IPS-18a (cell line): ENCODE measurements at regions not wholly inside any gene's neighbourhood (a gene's known extent, or its start where the extent isn't known, plus 50 kb on each side); places are given as distances from the start of the nearest gene placed in this dataset.

Experiments used
- H3K27ac ChIP-seq: one replicate; pipeline ENCODE4 v1.5.1; 2013; ENCODE audit warnings: low read length
- H3K27me3 ChIP-seq: one replicate; pipeline ENCODE4 v1.6.1; 2013; ENCODE audit warnings: mild to moderate bottlenecking, low read length; ENCODE audit not compliant: control insufficient read depth, insufficient read depth
- H3K36me3 ChIP-seq: one replicate; pipeline ENCODE4 v1.6.1; 2013; ENCODE audit warnings: low read depth, low read length; ENCODE audit not compliant: control insufficient read depth
- H3K4me1 ChIP-seq: one replicate; pipeline ENCODE4 v1.6.1; 2013; ENCODE audit warnings: low read depth, low read length; ENCODE audit not compliant: control insufficient read depth
- H3K4me3 ChIP-seq: one replicate; pipeline ENCODE4 v1.5.1; 2013; ENCODE audit warnings: low read length
- H3K9ac ChIP-seq: one replicate; pipeline ENCODE4 v1.6.1; 2013; ENCODE audit warnings: mild to moderate bottlenecking, low read length, moderate library complexity
- H3K9me3 ChIP-seq: one replicate; pipeline ENCODE4 v1.6.1; 2013; ENCODE audit warnings: low read depth, low read length; ENCODE audit not compliant: control insufficient read depth

DNA sequence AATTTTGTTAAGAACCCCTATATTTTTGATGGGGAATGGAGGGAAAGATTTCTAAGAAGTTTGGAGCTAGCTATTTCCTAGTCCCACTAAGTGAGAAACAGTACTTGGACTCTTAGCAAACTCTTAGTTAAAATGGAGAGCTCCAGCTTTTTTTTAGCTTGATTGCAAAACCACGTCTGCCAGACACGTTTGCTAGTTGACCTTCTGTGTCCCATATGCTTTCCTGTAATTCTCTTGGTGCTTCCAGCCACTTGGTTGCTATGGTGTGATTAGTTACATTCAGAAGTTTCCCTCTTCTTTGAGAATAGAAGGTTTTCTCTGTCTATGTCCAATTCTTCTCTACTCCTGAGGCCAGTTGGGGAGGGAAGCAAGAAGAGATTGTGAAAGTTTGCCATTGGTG lies 417.0 kb upstream of the TLE4 start:
- no peak overlapping the region for H3K9ac ChIP-seq
- no peak overlapping the region for H3K27ac ChIP-seq
- H3K9me3 ChIP-seq = no peaks in the 10 kb centered on the region
- no peaks in the 10 kb centered on the region for H3K4me1 ChIP-seq
- no peaks in the 10 kb centered on the region for H3K36me3 ChIP-seq
- H3K4me3 ChIP-seq = no peak overlapping the region
- H3K27me3 ChIP-seq = no peaks in the 10 kb centered on the region

- H3K27ac ChIP-seq = no peak overlapping the region
- H3K4me1 ChIP-seq = no peaks in the 10 kb centered on the region
- H3K4me3 ChIP-seq = no peak overlapping the region
- H3K9me3 ChIP-seq = no peaks in the 10 kb centered on the region
- H3K27me3 ChIP-seq = no peaks in the 10 kb centered on the region
- H3K9ac ChIP-seq = no peak overlapping the region
- no peaks in the 10 kb centered on the region for H3K36me3 ChIP-seq
Measured at GRCh38 chr9:79155308-79155707, 416.5 kb upstream of the TLE4 start.

- no peaks in the 10 kb centered on the region for H3K27me3 ChIP-seq
- H3K4me3 ChIP-seq = no peak overlapping the region
- no peak overlapping the region for H3K27ac ChIP-seq
- no peaks in the 10 kb centered on the region for H3K36me3 ChIP-seq
- no peaks in the 10 kb centered on the region for H3K9me3 ChIP-seq
- H3K9ac ChIP-seq = no peak overlapping the region
- no peaks in the 10 kb centered on the region for H3K4me1 ChIP-seq
Measured at GRCh38 chr9:79163544-79163943, 408.2 kb upstream of the TLE4 start.

DNA sequence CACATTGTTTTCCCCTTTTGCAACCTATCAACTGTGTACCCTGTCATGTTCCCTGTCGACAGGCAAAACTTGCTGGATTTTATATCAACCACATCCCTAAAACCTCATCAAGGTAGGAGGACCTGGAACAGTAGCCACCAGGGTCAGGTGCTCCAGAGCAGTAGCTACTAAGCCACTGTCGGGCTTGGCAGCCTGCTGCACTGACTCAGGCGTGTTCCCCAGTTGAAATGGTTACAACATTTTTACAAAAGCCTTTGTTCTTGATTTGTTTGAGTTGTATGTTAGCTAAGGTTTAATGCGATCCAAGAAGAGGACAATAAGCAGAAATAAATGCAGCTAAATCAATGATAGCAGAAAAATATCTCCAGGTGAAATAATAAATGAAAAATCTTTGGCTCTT lies 407.4 kb upstream of the TLE4 start:
- H3K9ac ChIP-seq = no peak overlapping the region

GRCh38 chr9:79165020-79165780 lies 406.6 kb upstream of the TLE4 start:
- Histone ChIP-seq H3K27me3 (no peaks in the 10 kb centered on the region), H3K27ac (no peak overlapping the region), H3K4me3 (no peak overlapping the region), H3K9me3 (no peaks in the 10 kb centered on the region), H3K36me3 (no peaks in the 10 kb centered on the region), H3K4me1 (no peaks in the 10 kb centered on the region), H3K9ac (no peak overlapping the region)

More for the DNA sequence above, 407.4 kb upstream of the TLE4 start:
- Histone ChIP-seq H3K9me3 (no peaks in the 10 kb centered on the region), H3K27ac (no peak overlapping the region), H3K36me3 (no peaks in the 10 kb centered on the region), H3K4me3 (no peak overlapping the region), H3K4me1 (no peaks in the 10 kb centered on the region), H3K27me3 (no peaks in the 10 kb centered on the region)

DNA sequence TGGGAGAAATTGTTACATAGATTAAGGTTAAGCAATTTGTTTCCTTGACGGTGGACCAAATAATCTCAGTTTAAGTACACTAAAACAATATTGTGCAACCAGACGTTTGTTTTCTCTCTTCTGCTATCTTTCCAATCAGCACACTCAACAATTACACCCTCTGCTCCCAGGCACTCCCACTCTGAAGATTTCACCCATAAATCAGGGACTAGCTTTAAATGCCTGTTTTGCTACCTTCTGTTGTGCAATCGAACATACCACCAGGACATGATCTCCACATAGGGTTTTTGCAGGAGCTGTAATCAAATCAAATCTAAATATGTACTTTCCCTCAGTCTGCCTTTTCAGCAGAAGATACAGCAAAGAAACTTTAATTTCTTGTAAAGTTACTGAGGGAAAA lies 405.8 kb upstream of the TLE4 start:
- H3K36me3 ChIP-seq = no peaks in the 10 kb centered on the region
- no peaks in the 10 kb centered on the region for H3K27me3 ChIP-seq
- no peaks in the 10 kb centered on the region for H3K4me1 ChIP-seq
- no peak overlapping the region for H3K4me3 ChIP-seq
- no peaks in the 10 kb centered on the region for H3K9me3 ChIP-seq
- no peak overlapping the region for H3K9ac ChIP-seq
- H3K27ac ChIP-seq = no peak overlapping the region

GRCh38 chr9:79170643-79171042 lies 401.1 kb upstream of the TLE4 start:
- Histone ChIP-seq H3K4me3 (no peak overlapping the region), H3K9ac (no peak overlapping the region), H3K9me3 (no peaks in the 10 kb centered on the region), H3K27me3 (no peaks in the 10 kb centered on the region), H3K27ac (no peak overlapping the region), H3K4me1 (no peaks in the 10 kb centered on the region), H3K36me3 (no peaks in the 10 kb centered on the region)

- no peaks in the 10 kb centered on the region for H3K27me3 ChIP-seq
- no peak overlapping the region for H3K9ac ChIP-seq
- no peaks in the 10 kb centered on the region for H3K4me1 ChIP-seq
- H3K9me3 ChIP-seq = no peaks in the 10 kb centered on the region
- no peak overlapping the region for H3K4me3 ChIP-seq
- H3K36me3 ChIP-seq = no peaks in the 10 kb centered on the region
- no peak overlapping the region for H3K27ac ChIP-seq
Measured at GRCh38 chr9:79173932-79174331, 397.8 kb upstream of the TLE4 start.

DNA sequence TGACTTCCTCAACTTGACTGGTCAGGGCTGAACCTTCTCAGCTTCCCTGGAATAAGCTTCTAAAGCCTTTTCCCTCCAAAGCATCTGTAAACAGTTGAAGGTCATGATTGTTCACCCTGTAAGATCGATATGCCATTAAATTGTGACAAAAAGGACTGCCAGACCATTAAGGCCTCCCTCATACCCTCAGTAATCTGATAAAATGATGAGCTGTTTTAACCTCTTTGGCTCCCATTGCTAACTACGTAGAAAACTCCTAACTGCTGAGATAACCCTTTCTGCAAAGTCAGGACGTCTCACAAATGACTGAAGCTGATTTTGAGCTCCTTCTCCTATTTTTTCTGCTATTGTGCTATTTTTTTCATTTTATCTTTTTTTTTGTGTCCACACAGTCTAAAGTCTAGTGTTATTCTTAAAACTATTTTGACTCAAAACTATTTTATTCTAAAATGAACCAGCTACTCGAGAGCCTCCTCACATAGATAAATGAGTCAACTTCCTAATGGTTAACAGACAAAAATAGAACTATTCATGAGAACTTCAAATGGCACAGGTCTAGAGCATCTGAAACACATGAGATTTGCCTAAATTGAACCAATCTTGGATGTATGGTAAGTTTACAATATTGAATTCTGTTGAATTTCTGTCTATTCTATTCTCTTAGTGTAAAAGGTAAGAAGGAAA lies 395.6 kb upstream of the TLE4 start:
- Histone ChIP-seq H3K9me3 (no peaks in the 10 kb centered on the region), H3K4me3 (no peak overlapping the region), H3K27me3 (no peaks in the 10 kb centered on the region), H3K4me1 (no peaks in the 10 kb centered on the region), H3K27ac (no peak overlapping the region), H3K36me3 (no peaks in the 10 kb centered on the region), H3K9ac (no peak overlapping the region)

DNA sequence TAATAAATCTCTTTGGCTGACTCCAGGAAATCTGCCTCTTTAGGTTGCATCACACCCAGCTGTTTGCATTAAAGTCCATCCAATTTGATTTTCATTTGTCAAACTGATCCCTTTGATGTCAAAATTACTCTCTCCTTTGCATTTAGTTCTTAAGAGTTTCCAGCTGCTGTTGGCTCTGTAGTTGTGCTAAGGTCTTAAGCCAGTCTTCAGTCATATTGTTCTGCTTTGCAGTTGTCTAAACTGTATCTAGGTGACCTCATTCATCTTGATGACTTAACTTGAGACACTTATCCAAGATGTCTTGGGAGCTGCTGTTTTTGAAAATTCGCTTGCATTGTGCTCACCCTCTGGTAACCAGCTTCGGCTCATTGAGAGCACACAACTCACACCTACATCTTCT lies 386.9 kb upstream of the TLE4 start:
- no peaks in the 10 kb centered on the region for H3K27me3 ChIP-seq
- no peaks in the 10 kb centered on the region for H3K36me3 ChIP-seq
- no peak overlapping the region for H3K27ac ChIP-seq
- H3K4me1 ChIP-seq = no peaks in the 10 kb centered on the region
- H3K9me3 ChIP-seq = no peaks in the 10 kb centered on the region
- no peak overlapping the region for H3K4me3 ChIP-seq
- no peak overlapping the region for H3K9ac ChIP-seq

DNA sequence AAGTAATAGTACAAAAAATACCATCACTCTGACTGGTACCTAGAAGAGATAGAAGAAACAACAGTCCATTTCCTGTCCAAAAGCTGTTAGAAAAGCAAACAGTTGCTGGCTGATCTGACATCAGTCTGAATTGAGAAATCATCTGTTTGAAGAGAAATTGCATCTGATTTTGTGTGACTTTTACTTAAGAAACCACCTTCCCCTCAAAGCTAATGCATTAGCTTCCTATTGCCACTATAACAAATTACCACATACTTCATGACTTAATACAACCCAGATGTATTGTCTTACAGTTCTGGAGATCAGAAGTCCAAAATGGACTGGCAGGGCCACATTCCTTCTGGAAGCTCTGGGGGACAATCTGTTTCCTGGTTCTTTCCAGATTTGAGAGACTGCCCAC lies 385.9 kb upstream of the TLE4 start:
- H3K27ac ChIP-seq = no peak overlapping the region
- no peaks in the 10 kb centered on the region for H3K4me1 ChIP-seq
- H3K4me3 ChIP-seq = no peak overlapping the region
- no peaks in the 10 kb centered on the region for H3K9me3 ChIP-seq
- H3K36me3 ChIP-seq = no peaks in the 10 kb centered on the region
- H3K27me3 ChIP-seq = no peaks in the 10 kb centered on the region
- no peak overlapping the region for H3K9ac ChIP-seq

DNA sequence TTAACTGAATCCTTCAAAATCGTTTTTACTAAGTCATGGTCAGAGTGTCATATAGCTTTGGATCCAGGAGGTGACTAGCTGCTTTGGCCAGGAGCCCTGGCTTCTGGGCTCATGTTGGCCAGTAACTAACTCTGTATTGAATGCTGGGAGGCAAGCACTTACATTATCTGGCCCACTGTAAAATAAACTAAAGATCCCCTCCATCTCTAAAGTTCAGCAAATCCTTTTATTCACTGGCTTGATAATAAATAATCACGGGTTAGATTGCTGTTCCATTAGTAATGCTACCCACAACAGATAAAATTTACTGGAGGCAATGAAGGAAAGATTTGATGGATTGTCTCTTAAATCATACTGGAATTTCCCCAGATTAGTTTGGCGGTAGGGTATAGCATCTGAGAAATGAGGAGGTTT lies 382.2 kb upstream of the TLE4 start:
- H3K9me3 ChIP-seq = no peaks in the 10 kb centered on the region
- H3K27ac ChIP-seq = no peak overlapping the region
- no peak overlapping the region for H3K4me3 ChIP-seq
- no peak overlapping the region for H3K9ac ChIP-seq
- no peaks in the 10 kb centered on the region for H3K4me1 ChIP-seq
- no peaks in the 10 kb centered on the region for H3K36me3 ChIP-seq
- no peaks in the 10 kb centered on the region for H3K27me3 ChIP-seq
